WTC11 (cell line): ENCODE measurements at regions not wholly inside any gene's neighbourhood (a gene's known extent, or its start where the extent isn't known, plus 50 kb on each side); places are given as distances from the start of the nearest gene placed in this dataset.

Experiments used
- ATAC-seq: fragments of 200-7000 bp; cut with Tn5 transposase; 2 replicates; pipeline ENCODE4 v1.10.0; 2021; ENCODE audit warnings: mild to moderate bottlenecking, moderate library complexity
- CTCF ChIA-PET: fragments of 300-600 bp; sonication (Branson Sonifier 250); formaldehyde crosslinking; loops from one replicate; lab custom pipeline; 2021; ENCODE audit warnings: antibody characterized with exemption; lab: Charles Lee
- POLR2A ChIA-PET: fragments of 350-600 bp; sonication (Branson Sonifier 250); formaldehyde crosslinking; loops from one replicate; lab custom pipeline; 2021; ENCODE audit warnings: antibody characterized with exemption; lab: Charles Lee
- DNase-seq: peaks from one replicate; pipeline ENCODE4 v3.0.0; 2021; ENCODE audit warnings: low spot score
- H3K27ac Mint-ChIP-seq: 2 replicates; pipeline ENCODE4 v1.8.0; 2021; ENCODE audit warnings: mixed read lengths
- H3K27me3 Mint-ChIP-seq: 2 replicates; pipeline ENCODE4 v1.8.0; 2021; ENCODE audit warnings: low read depth, mild to moderate bottlenecking, moderate library complexity, mixed read lengths
- H3K36me3 Mint-ChIP-seq: 2 replicates; pipeline ENCODE4 v1.8.0; 2021; ENCODE audit warnings: mixed read lengths
- H3K4me1 Mint-ChIP-seq: 2 replicates; pipeline ENCODE4 v1.8.0; 2022; ENCODE audit warnings: mixed read lengths
- H3K4me3 Mint-ChIP-seq: 2 replicates; pipeline ENCODE4 v1.8.0; 2021; ENCODE audit warnings: mild to moderate bottlenecking, moderate library complexity, mixed read lengths
- H3K9me3 Mint-ChIP-seq: 2 replicates; pipeline ENCODE4 v1.8.0; 2021; ENCODE audit warnings: mixed read lengths
- ATF1 ChIP-seq: sonication (generic); formaldehyde crosslinking; IDR thresholded peaks from 2 replicates; pipeline ENCODE4 v1.8.1; 2023; ENCODE audit warnings: mild to moderate bottlenecking, moderate library complexity, missing genetic modification reagents
- ELF4 ChIP-seq: sonication (generic); formaldehyde crosslinking; IDR thresholded peaks from 2 replicates; pipeline ENCODE4 v1.8.1; 2022; ENCODE audit warnings: low read depth, mild to moderate bottlenecking, moderate library complexity, missing genetic modification reagents
- ESRRA ChIP-seq: sonication (generic); formaldehyde crosslinking; IDR thresholded peaks from 2 replicates; pipeline ENCODE4 v1.8.1; 2022; ENCODE audit warnings: mild to moderate bottlenecking, missing genetic modification reagents, borderline replicate concordance
- MYBL2 ChIP-seq: sonication (generic); formaldehyde crosslinking; IDR thresholded peaks from 2 replicates; pipeline ENCODE4 v1.8.1; 2023; ENCODE audit warnings: mild to moderate bottlenecking, moderate library complexity, missing genetic modification reagents
- NR3C1 ChIP-seq: sonication (generic); formaldehyde crosslinking; conservative IDR thresholded peaks from 2 replicates; pipeline ENCODE4 v1.8.1; 2023; ENCODE audit warnings: low read depth, mild to moderate bottlenecking, missing genetic modification reagents
- RELA ChIP-seq: sonication (generic); formaldehyde crosslinking; IDR thresholded peaks from 2 replicates; pipeline ENCODE4 v1.8.1; 2022; ENCODE audit warnings: missing genetic modification reagents, mild to moderate bottlenecking, borderline replicate concordance
- SMAD3 ChIP-seq: sonication (generic); formaldehyde crosslinking; IDR thresholded peaks from 2 replicates; pipeline ENCODE4 v1.8.0; 2022; ENCODE audit warnings: missing genetic modification reagents, mild to moderate bottlenecking, borderline replicate concordance
- TCF7 ChIP-seq: sonication (generic); formaldehyde crosslinking; IDR thresholded peaks from 2 replicates; pipeline ENCODE4 v1.8.0; 2022; ENCODE audit warnings: mild to moderate bottlenecking, low read depth, missing genetic modification reagents, moderate library complexity
- TEAD1 ChIP-seq: sonication (generic); formaldehyde crosslinking; IDR thresholded peaks from 2 replicates; pipeline ENCODE4 v1.8.0; 2022; ENCODE audit warnings: mild to moderate bottlenecking, missing genetic modification reagents
- ZNF138 ChIP-seq: sonication (generic); formaldehyde crosslinking; conservative IDR thresholded peaks from 2 replicates; pipeline ENCODE4 v1.8.1; 2022; ENCODE audit warnings: mild to moderate bottlenecking, moderate library complexity, missing genetic modification reagents
- ZNF671 ChIP-seq: fragments of 250-450 bp; sonication (Bioruptor Pico); IDR thresholded peaks from 2 replicates; pipeline ENCODE4 v1.8.0; 2021; ENCODE audit warnings: mild to moderate bottlenecking
- TF ChIP-seq, protein P1 (sequence below): sonication (generic); formaldehyde crosslinking; IDR thresholded peaks from 2 replicates; pipeline ENCODE4 v1.8.1; 2023; ENCODE audit warnings: mild to moderate bottlenecking, missing genetic modification reagents, moderate library complexity
- TF ChIP-seq, protein P2 (sequence below): sonication (generic); formaldehyde crosslinking; IDR thresholded peaks from 2 replicates; pipeline ENCODE4 v1.8.0; 2023; ENCODE audit warnings: missing genetic modification reagents
- TF ChIP-seq, protein P3 (sequence below): sonication (generic); formaldehyde crosslinking; IDR thresholded peaks from 2 replicates; pipeline ENCODE4 v1.8.0; 2023; ENCODE audit warnings: mild to moderate bottlenecking, missing genetic modification reagents
- TF ChIP-seq, protein P4 (sequence below): sonication (generic); formaldehyde crosslinking; IDR thresholded peaks from 2 replicates; pipeline ENCODE4 v1.8.1; 2022; ENCODE audit warnings: low read depth, mild to moderate bottlenecking, moderate library complexity, missing genetic modification reagents, borderline replicate concordance
- TF ChIP-seq, protein P5 (sequence below): sonication (generic); formaldehyde crosslinking; IDR thresholded peaks from 2 replicates; pipeline ENCODE4 v1.8.1; 2023; ENCODE audit warnings: mild to moderate bottlenecking, missing genetic modification reagents
- TF ChIP-seq, protein P6 (sequence below): sonication (generic); formaldehyde crosslinking; IDR thresholded peaks from 2 replicates; pipeline ENCODE4 v1.8.1; 2023; ENCODE audit warnings: mild to moderate bottlenecking, missing genetic modification reagents, borderline replicate concordance
- TF ChIP-seq, protein P7 (sequence below): sonication (generic); formaldehyde crosslinking; IDR thresholded peaks from 2 replicates; pipeline ENCODE4 v1.8.0; 2022; ENCODE audit warnings: mild to moderate bottlenecking, missing genetic modification reagents

DNA sequence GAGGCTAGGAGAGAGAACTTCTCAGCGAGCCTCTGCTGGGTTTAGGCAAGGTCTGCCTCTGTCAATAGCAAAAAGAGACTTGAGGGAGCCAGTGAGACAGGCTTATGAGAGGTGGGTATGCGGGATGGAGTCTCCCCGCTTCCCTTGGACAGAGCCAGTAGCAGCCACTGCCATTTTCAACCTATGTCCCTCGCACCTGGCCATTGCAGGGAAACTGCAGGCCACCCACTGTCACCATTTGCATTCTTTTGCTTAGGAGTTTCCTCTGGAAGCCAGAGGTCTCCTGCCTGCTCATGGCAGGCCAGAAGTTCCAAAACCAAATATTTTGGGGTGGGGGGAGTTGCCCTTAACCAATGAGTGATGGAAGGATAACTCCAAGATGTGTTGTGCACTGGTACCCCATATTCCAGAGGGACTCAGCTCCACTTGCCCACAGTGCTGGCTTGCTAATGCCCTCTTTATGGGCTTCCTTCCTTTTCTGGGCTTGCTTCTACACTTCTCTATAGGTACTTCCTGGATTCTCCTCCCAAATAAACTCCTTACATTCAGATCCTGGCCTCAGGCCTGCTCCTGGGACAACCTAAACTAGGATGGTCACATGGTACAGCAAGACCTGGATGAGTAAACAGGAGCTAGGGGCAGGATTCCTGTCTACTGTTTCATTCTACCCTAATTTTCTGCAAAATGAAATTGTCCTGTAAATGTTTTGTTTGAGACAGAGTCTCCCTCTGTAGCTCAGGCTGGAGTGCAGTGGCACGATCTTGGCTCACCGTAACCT is 108.9 kb upstream of the PROK2 start:
- 0 out of 2 replicates have a peak, but pooled peaks cover 7% of the 10 kb centered on the region for H3K9me3 Mint-ChIP-seq
- no peak for DNase-seq
- TF ChIP-seq, protein P1, sequence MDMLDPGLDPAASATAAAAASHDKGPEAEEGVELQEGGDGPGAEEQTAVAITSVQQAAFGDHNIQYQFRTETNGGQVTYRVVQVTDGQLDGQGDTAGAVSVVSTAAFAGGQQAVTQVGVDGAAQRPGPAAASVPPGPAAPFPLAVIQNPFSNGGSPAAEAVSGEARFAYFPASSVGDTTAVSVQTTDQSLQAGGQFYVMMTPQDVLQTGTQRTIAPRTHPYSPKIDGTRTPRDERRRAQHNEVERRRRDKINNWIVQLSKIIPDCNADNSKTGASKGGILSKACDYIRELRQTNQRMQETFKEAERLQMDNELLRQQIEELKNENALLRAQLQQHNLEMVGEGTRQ, result peak; percentile 44; the same call in 1 of the 2 replicates
- TF ChIP-seq, protein P2, sequence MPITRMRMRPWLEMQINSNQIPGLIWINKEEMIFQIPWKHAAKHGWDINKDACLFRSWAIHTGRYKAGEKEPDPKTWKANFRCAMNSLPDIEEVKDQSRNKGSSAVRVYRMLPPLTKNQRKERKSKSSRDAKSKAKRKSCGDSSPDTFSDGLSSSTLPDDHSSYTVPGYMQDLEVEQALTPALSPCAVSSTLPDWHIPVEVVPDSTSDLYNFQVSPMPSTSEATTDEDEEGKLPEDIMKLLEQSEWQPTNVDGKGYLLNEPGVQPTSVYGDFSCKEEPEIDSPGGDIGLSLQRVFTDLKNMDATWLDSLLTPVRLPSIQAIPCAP (CRISPR knock-in tag), result no peak
- TF ChIP-seq NR3C1 (CRISPR knock-in tag), result no peak
- TF ChIP-seq, all 79 proteins: peak for 1
- no peaks in the 10 kb centered on the region for H3K27me3 Mint-ChIP-seq
- H3K27ac Mint-ChIP-seq, result peak overlapping the region; percentile 71
- ChIA-PET CTCF (interaction anchor here (0.6 to 1.2 kb wide), 5 partner anchors 8 to 55 kb away, joined by 3 to 4 read pairs (median 3); no protein-coding TSS in a partner anchor), POLR2A (no interaction called here)
- ATAC-seq, result peak; percentile 75
- H3K4me3 Mint-ChIP-seq, result no peak overlapping the region
- H3K4me1 Mint-ChIP-seq, result peaks cover 22% of the 10 kb centered on the region
- H3K36me3 Mint-ChIP-seq, result no peaks in the 10 kb centered on the region

DNA sequence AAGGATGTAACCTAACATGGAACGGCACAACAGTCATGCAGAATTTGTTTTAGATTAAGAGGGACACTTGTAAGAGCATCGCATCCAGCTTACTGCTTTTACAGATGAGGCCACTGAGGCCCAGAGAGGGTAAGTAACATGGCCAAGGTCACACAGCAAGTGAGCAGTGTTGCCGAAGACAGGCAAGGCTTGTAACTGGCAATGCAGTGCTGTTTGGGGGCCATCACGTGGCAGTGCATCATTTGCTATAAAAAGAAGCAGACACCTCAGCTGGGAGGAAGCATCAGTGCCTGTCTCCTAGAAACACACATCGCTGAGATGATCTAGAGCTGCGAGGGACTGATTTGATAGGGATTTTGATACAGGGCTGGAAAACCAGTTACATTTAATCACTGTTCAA is 108.2 kb upstream of the PROK2 start:
- H3K4me1 Mint-ChIP-seq, result peaks cover 22% of the 10 kb centered on the region
- TF ChIP-seq ZNF138 (CRISPR knock-in tag) (no peak), TEAD1 (CRISPR knock-in tag) (no peak), ELF4 (CRISPR knock-in tag) (no peak)
- TF ChIP-seq, protein P3, sequence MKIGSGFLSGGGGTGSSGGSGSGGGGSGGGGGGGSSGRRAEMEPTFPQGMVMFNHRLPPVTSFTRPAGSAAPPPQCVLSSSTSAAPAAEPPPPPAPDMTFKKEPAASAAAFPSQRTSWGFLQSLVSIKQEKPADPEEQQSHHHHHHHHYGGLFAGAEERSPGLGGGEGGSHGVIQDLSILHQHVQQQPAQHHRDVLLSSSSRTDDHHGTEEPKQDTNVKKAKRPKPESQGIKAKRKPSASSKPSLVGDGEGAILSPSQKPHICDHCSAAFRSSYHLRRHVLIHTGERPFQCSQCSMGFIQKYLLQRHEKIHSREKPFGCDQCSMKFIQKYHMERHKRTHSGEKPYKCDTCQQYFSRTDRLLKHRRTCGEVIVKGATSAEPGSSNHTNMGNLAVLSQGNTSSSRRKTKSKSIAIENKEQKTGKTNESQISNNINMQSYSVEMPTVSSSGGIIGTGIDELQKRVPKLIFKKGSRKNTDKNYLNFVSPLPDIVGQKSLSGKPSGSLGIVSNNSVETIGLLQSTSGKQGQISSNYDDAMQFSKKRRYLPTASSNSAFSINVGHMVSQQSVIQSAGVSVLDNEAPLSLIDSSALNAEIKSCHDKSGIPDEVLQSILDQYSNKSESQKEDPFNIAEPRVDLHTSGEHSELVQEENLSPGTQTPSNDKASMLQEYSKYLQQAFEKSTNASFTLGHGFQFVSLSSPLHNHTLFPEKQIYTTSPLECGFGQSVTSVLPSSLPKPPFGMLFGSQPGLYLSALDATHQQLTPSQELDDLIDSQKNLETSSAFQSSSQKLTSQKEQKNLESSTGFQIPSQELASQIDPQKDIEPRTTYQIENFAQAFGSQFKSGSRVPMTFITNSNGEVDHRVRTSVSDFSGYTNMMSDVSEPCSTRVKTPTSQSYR, result no peak
- TF ChIP-seq, protein P4, sequence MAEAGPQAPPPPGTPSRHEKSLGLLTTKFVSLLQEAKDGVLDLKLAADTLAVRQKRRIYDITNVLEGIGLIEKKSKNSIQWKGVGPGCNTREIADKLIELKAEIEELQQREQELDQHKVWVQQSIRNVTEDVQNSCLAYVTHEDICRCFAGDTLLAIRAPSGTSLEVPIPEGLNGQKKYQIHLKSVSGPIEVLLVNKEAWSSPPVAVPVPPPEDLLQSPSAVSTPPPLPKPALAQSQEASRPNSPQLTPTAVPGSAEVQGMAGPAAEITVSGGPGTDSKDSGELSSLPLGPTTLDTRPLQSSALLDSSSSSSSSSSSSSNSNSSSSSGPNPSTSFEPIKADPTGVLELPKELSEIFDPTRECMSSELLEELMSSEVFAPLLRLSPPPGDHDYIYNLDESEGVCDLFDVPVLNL (CRISPR knock-in tag), result no peak
- H3K9me3 Mint-ChIP-seq, result peaks cover 11% of the 10 kb centered on the region; the same call in 1 of the 2 replicates
- H3K27me3 Mint-ChIP-seq, result no peaks in the 10 kb centered on the region
- H3K4me3 Mint-ChIP-seq, result no peak overlapping the region
- ChIA-PET CTCF (interaction anchor here (0.5 to 1.2 kb wide), 4 partner anchors 9 to 193 kb away, joined by 3 to 6 read pairs (median 4); no protein-coding TSS in a partner anchor), POLR2A (no interaction called here)
- no peaks in the 10 kb centered on the region for H3K36me3 Mint-ChIP-seq
- no peak for DNase-seq
- H3K27ac Mint-ChIP-seq, result no peak overlapping the region
- ATAC-seq, result no peak

DNA sequence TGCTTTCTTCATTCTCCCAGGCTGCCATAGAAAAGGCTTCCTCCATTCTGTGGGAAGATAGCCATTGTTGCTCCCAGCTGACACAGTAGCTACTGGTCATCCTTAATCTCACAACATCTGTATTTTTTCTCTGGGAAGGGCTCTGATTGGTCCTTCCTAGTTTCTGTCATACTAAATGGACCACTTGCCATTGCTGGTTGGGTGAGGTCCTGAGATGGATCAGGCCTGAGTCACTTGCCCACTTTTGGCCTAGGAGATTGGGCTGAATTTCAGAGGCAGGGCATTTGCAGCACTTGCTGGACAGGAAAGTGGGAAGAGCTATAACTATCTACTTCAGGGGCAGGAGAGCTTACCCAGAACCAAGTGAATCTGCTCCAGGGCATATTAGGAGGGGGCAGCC is 106.5 kb upstream of the PROK2 start:
- CTCF ChIA-PET, result interaction anchor here (1.2 to 4.1 kb wide), 3 partner anchors 16 to 65 kb away, joined by 3 to 22 read pairs (median 6); no protein-coding TSS in a partner anchor
- Mint-ChIP-seq H3K4me1 (peaks cover 22% of the 10 kb centered on the region), H3K27me3 (no peaks in the 10 kb centered on the region)
- TF ChIP-seq ZNF671 (CRISPR knock-in tag) (no peak), MYBL2 (CRISPR knock-in tag) (no peak), RELA (CRISPR knock-in tag) (no peak), TEAD1 (CRISPR knock-in tag) (no peak), ESRRA (CRISPR knock-in tag) (no peak), TCF7 (CRISPR knock-in tag) (no peak), ATF1 (no peak), SMAD3 (CRISPR knock-in tag) (no peak)
- TF ChIP-seq, protein P5, sequence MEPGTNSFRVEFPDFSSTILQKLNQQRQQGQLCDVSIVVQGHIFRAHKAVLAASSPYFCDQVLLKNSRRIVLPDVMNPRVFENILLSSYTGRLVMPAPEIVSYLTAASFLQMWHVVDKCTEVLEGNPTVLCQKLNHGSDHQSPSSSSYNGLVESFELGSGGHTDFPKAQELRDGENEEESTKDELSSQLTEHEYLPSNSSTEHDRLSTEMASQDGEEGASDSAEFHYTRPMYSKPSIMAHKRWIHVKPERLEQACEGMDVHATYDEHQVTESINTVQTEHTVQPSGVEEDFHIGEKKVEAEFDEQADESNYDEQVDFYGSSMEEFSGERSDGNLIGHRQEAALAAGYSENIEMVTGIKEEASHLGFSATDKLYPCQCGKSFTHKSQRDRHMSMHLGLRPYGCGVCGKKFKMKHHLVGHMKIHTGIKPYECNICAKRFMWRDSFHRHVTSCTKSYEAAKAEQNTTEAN, result no peak
- TF ChIP-seq, protein P6, sequence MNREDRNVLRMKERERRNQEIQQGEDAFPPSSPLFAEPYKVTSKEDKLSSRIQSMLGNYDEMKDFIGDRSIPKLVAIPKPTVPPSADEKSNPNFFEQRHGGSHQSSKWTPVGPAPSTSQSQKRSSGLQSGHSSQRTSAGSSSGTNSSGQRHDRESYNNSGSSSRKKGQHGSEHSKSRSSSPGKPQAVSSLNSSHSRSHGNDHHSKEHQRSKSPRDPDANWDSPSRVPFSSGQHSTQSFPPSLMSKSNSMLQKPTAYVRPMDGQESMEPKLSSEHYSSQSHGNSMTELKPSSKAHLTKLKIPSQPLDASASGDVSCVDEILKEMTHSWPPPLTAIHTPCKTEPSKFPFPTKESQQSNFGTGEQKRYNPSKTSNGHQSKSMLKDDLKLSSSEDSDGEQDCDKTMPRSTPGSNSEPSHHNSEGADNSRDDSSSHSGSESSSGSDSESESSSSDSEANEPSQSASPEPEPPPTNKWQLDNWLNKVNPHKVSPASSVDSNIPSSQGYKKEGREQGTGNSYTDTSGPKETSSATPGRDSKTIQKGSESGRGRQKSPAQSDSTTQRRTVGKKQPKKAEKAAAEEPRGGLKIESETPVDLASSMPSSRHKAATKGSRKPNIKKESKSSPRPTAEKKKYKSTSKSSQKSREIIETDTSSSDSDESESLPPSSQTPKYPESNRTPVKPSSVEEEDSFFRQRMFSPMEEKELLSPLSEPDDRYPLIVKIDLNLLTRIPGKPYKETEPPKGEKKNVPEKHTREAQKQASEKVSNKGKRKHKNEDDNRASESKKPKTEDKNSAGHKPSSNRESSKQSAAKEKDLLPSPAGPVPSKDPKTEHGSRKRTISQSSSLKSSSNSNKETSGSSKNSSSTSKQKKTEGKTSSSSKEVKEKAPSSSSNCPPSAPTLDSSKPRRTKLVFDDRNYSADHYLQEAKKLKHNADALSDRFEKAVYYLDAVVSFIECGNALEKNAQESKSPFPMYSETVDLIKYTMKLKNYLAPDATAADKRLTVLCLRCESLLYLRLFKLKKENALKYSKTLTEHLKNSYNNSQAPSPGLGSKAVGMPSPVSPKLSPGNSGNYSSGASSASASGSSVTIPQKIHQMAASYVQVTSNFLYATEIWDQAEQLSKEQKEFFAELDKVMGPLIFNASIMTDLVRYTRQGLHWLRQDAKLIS (CRISPR knock-in tag), result no peak
- TF ChIP-seq, protein P7, sequence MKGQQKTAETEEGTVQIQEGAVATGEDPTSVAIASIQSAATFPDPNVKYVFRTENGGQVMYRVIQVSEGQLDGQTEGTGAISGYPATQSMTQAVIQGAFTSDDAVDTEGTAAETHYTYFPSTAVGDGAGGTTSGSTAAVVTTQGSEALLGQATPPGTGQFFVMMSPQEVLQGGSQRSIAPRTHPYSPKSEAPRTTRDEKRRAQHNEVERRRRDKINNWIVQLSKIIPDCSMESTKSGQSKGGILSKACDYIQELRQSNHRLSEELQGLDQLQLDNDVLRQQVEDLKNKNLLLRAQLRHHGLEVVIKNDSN (CRISPR knock-in tag), result no peak

More for the DNA sequence above, 106.5 kb upstream of the PROK2 start:
- DNase-seq (no peak), ATAC-seq (no peak)
- Mint-ChIP-seq H3K9me3 (peaks cover 14% of the 10 kb centered on the region; the same call in 1 of the 2 replicates), H3K27ac (no peak overlapping the region), H3K36me3 (no peaks in the 10 kb centered on the region), H3K4me3 (no peak overlapping the region)
- POLR2A ChIA-PET, result no interaction called here
